ENCODE measurements at regions not wholly inside any gene's neighbourhood (a gene's known extent, or its start where the extent isn't known, plus 50 kb on each side); places are given as distances from the start of the nearest gene placed in this dataset.

GRCh38 chr4:123072060-123072459 is 149.7 kb upstream of the NUDT6 start:
- CTCF ChIA-PET: interaction anchor here (0.6 kb wide), 1 partner anchor 10 kb away, joined by 3 read pairs; no protein-coding TSS in a partner anchor
- Mint-ChIP-seq H3K4me1 (ENCODE audit: low read depth) (no peaks in the 10 kb centered on the region), H3K27me3 (ENCODE audit: low read depth) (no peaks in the 10 kb centered on the region), H3K27ac (no peak overlapping the region), H3K36me3 (ENCODE audit: low read depth) (peaks cover 5% of the 10 kb centered on the region), H3K4me3 (no peak overlapping the region), H3K9me3 (no peaks in the 10 kb centered on the region)
- intact Hi-C loops (cut with micrococcal nuclease): no loop called here
- DNase-seq: no peak

- H3K4me3 Mint-ChIP-seq: no peak overlapping the region
- CTCF ChIA-PET: no interaction called here
- no peaks in the 10 kb centered on the region for H3K27me3 Mint-ChIP-seq (ENCODE audit: low read depth)
- intact Hi-C loops (cut with micrococcal nuclease): no loop called here
- DNase-seq: no peak
- peaks cover 7% of the 10 kb centered on the region for H3K36me3 Mint-ChIP-seq (ENCODE audit: low read depth)
- no peaks in the 10 kb centered on the region for H3K9me3 Mint-ChIP-seq
- no peaks in the 10 kb centered on the region for H3K4me1 Mint-ChIP-seq (ENCODE audit: low read depth)
- H3K27ac Mint-ChIP-seq: no peak overlapping the region
Observed at GRCh38 chr4:123073650-123074049, 151.3 kb upstream of the NUDT6 start.

GRCh38 chr4:123077330-123077729 is 154.9 kb upstream of the NUDT6 start:
- no peaks in the 10 kb centered on the region for H3K9me3 Mint-ChIP-seq
- H3K27me3 Mint-ChIP-seq (ENCODE audit: low read depth): no peaks in the 10 kb centered on the region
- intact Hi-C loops (cut with micrococcal nuclease): no loop called here
- H3K4me1 Mint-ChIP-seq (ENCODE audit: low read depth): no peaks in the 10 kb centered on the region
- DNase-seq: no peak
- CTCF ChIA-PET: interaction anchor here (0.6 kb wide), 1 partner anchor 22 kb away, joined by 3 read pairs; no protein-coding TSS in a partner anchor
- H3K4me3 Mint-ChIP-seq: no peak overlapping the region
- no peak overlapping the region for H3K27ac Mint-ChIP-seq
- H3K36me3 Mint-ChIP-seq (ENCODE audit: low read depth): peaks cover 20% of the 10 kb centered on the region

GRCh38 chr4:123081971-123082370 is 159.6 kb upstream of the NUDT6 start:
- peaks cover 36% of the 10 kb centered on the region for H3K36me3 Mint-ChIP-seq (ENCODE audit: low read depth)

GRCh38 chr4:123083646-123084045 is 161.2 kb upstream of the NUDT6 start:
- Mint-ChIP-seq H3K9me3 (no peaks in the 10 kb centered on the region), H3K27ac (no peak overlapping the region), H3K27me3 (ENCODE audit: low read depth) (no peaks in the 10 kb centered on the region), H3K36me3 (ENCODE audit: low read depth) (peaks cover 44% of the 10 kb centered on the region), H3K4me1 (ENCODE audit: low read depth) (no peaks in the 10 kb centered on the region), H3K4me3 (no peak overlapping the region)
- DNase-seq: no peak
- CTCF ChIA-PET: no interaction called here
- intact Hi-C loops (cut with micrococcal nuclease): no loop called here

More at GRCh38 chr4:123081971-123082370, 159.6 kb upstream of the NUDT6 start:
- no peak for DNase-seq
- Mint-ChIP-seq H3K27ac (no peak overlapping the region), H3K27me3 (ENCODE audit: low read depth) (no peaks in the 10 kb centered on the region), H3K4me3 (no peak overlapping the region), H3K9me3 (no peaks in the 10 kb centered on the region), H3K4me1 (ENCODE audit: low read depth) (no peaks in the 10 kb centered on the region)
- CTCF ChIA-PET: no interaction called here
- intact Hi-C loops (cut with micrococcal nuclease): no loop called here

- no peak overlapping the region for H3K27ac Mint-ChIP-seq
- no peak overlapping the region for H3K4me3 Mint-ChIP-seq
Observed at GRCh38 chr4:123088501-123088900, 166.1 kb upstream of the NUDT6 start.

GRCh38 chr4:123090886-123091285 is 168.5 kb upstream of the NUDT6 start:
- intact Hi-C loops (cut with micrococcal nuclease): loop anchor here (10.0 kb wide), 1 partner anchor 486 kb away; no protein-coding TSS in a partner anchor
- Mint-ChIP-seq H3K9me3 (no peaks in the 10 kb centered on the region), H3K36me3 (ENCODE audit: low read depth) (peaks cover 35% of the 10 kb centered on the region), H3K27me3 (ENCODE audit: low read depth) (no peaks in the 10 kb centered on the region), H3K4me1 (ENCODE audit: low read depth) (no peaks in the 10 kb centered on the region), H3K4me3 (no peak overlapping the region), H3K27ac (no peak overlapping the region)
- CTCF ChIA-PET: no interaction called here
- DNase-seq: no peak

More at GRCh38 chr4:123088501-123088900, 166.1 kb upstream of the NUDT6 start:
- H3K36me3 Mint-ChIP-seq (ENCODE audit: low read depth): peaks cover 44% of the 10 kb centered on the region
- no peaks in the 10 kb centered on the region for H3K27me3 Mint-ChIP-seq (ENCODE audit: low read depth)
- H3K9me3 Mint-ChIP-seq: no peaks in the 10 kb centered on the region
- no peaks in the 10 kb centered on the region for H3K4me1 Mint-ChIP-seq (ENCODE audit: low read depth)
- CTCF ChIA-PET: no interaction called here
- no peak for DNase-seq
- intact Hi-C loops (cut with micrococcal nuclease): no loop called here

- Mint-ChIP-seq H3K27ac (no peak overlapping the region), H3K27me3 (ENCODE audit: low read depth) (no peaks in the 10 kb centered on the region), H3K4me1 (ENCODE audit: low read depth) (no peaks in the 10 kb centered on the region), H3K4me3 (no peak overlapping the region), H3K9me3 (no peaks in the 10 kb centered on the region), H3K36me3 (ENCODE audit: low read depth) (peaks cover 21% of the 10 kb centered on the region)
- intact Hi-C loops (cut with micrococcal nuclease): loop anchor here (10.0 kb wide), 1 partner anchor 488 kb away; no protein-coding TSS in a partner anchor
- no peak for DNase-seq
- CTCF ChIA-PET: no interaction called here
Observed at GRCh38 chr4:123092586-123092985, 170.2 kb upstream of the NUDT6 start.

- H3K27ac Mint-ChIP-seq: no peak overlapping the region
- intact Hi-C loops (cut with micrococcal nuclease): loop anchor here (10.0 kb wide), 1 partner anchor 488 kb away; no protein-coding TSS in a partner anchor
- no peak for DNase-seq
- no peaks in the 10 kb centered on the region for H3K9me3 Mint-ChIP-seq
- no peaks in the 10 kb centered on the region for H3K27me3 Mint-ChIP-seq (ENCODE audit: low read depth)
- H3K36me3 Mint-ChIP-seq (ENCODE audit: low read depth): peaks cover 18% of the 10 kb centered on the region
- H3K4me1 Mint-ChIP-seq (ENCODE audit: low read depth): no peaks in the 10 kb centered on the region
- CTCF ChIA-PET: no interaction called here
- no peak overlapping the region for H3K4me3 Mint-ChIP-seq
Observed at GRCh38 chr4:123093236-123093635, 170.8 kb upstream of the NUDT6 start.

- H3K9me3 Mint-ChIP-seq: no peaks in the 10 kb centered on the region
- DNase-seq: no peak
- CTCF ChIA-PET: no interaction called here
- no peak overlapping the region for H3K27ac Mint-ChIP-seq
- no peaks in the 10 kb centered on the region for H3K27me3 Mint-ChIP-seq (ENCODE audit: low read depth)
- H3K4me1 Mint-ChIP-seq (ENCODE audit: low read depth): no peaks in the 10 kb centered on the region
- intact Hi-C loops (cut with micrococcal nuclease): loop anchor here (2.0 to 10.0 kb wide), 2 partner anchors 333 to 491 kb away; no protein-coding TSS in a partner anchor
- H3K4me3 Mint-ChIP-seq: no peak overlapping the region
- H3K36me3 Mint-ChIP-seq (ENCODE audit: low read depth): peaks cover 7% of the 10 kb centered on the region
Observed at GRCh38 chr4:123096038-123096437, 173.6 kb upstream of the NUDT6 start.

GRCh38 chr4:123102897-123103471 is 180.6 kb upstream of the NUDT6 start:
- DNase-seq: no peak
- CTCF ChIA-PET: interaction anchor here (0.6 to 0.8 kb wide), 3 partner anchors 11 to 612 kb away, joined by 3 to 5 read pairs (median 3); no protein-coding TSS in a partner anchor
- Mint-ChIP-seq H3K4me3 (no peak overlapping the region), H3K36me3 (ENCODE audit: low read depth) (peaks cover 5% of the 10 kb centered on the region), H3K9me3 (no peaks in the 10 kb centered on the region), H3K27me3 (ENCODE audit: low read depth) (no peaks in the 10 kb centered on the region), H3K27ac (no peak overlapping the region), H3K4me1 (ENCODE audit: low read depth) (no peaks in the 10 kb centered on the region)
- intact Hi-C loops (cut with micrococcal nuclease): loop anchor here (1.0 to 5.0 kb wide), 6 partner anchors 294 to 1219 kb away; partner anchors contain the start of gene SPRY1

- no peak for DNase-seq
- intact Hi-C loops (cut with micrococcal nuclease): loop anchor here (5.0 kb wide), 2 partner anchors 293 to 1008 kb away; partner anchors contain the start of gene SPRY1
- H3K27ac Mint-ChIP-seq: no peak overlapping the region
- H3K4me1 Mint-ChIP-seq (ENCODE audit: low read depth): no peaks in the 10 kb centered on the region
- H3K27me3 Mint-ChIP-seq (ENCODE audit: low read depth): no peaks in the 10 kb centered on the region
- CTCF ChIA-PET: interaction anchor here (1.0 kb wide), 1 partner anchor 556 kb away, joined by 5 read pairs; no protein-coding TSS in a partner anchor
- no peaks in the 10 kb centered on the region for H3K9me3 Mint-ChIP-seq
- H3K36me3 Mint-ChIP-seq (ENCODE audit: low read depth): peaks cover 5% of the 10 kb centered on the region
- no peak overlapping the region for H3K4me3 Mint-ChIP-seq
Observed at GRCh38 chr4:123104310-123105025, 182.1 kb upstream of the NUDT6 start.
